ENCODE measurements at regions not wholly inside any gene's neighbourhood (a gene's known extent, or its start where the extent isn't known, plus 50 kb on each side); places are given as distances from the start of the nearest gene placed in this dataset.

GRCh38 chr1:238961790-238962189 lies 424.6 kb upstream of the CHRM3 start:
- FAIRE-seq (no peak), ATAC-seq (no peak)

GRCh38 chr1:238960071-238960470 lies 426.3 kb upstream of the CHRM3 start:
- no peaks in the 10 kb centered on the region for H3K9me3 ChIP-seq
- TF ChIP-seq HEYL (CRISPR knock-in tag; IDR thresholded peaks at IDR 0.05) (no peak), NFE2L2 (conservative IDR thresholded peaks at IDR 0.05; ENCODE audit: low read length) (no peak), HDAC2 (IDR thresholded peaks at IDR 0.05) (no peak)
- no peak overlapping the region for H3K4me3 ChIP-seq
- no peaks in the 10 kb centered on the region for H3K4me1 ChIP-seq
- DNase-seq (ENCODE audit: low read depth in 1 of 2, low spot score in 1 of 2) (no peak), FAIRE-seq (no peak), ATAC-seq (no peak)
- H3K4me2 ChIP-seq, result no peak overlapping the region
- H3K27ac ChIP-seq, result no peak overlapping the region
- ChIA-PET POLR2A (no interaction called here), CTCF (no interaction called here)
- 37% methylated on average over 2 of the region's 2 CpGs for WGBS (ENCODE audit: missing lambda C conversion rate)

More at GRCh38 chr1:238961790-238962189, 424.6 kb upstream of the CHRM3 start:
- Histone ChIP-seq H3K9me3 (no peaks in the 10 kb centered on the region), H3K4me3 (no peak overlapping the region), H3K27ac (no peak overlapping the region), H3K4me2 (no peak overlapping the region), H3K4me1 (no peaks in the 10 kb centered on the region)
- POLR2A ChIA-PET, result no interaction called here
- no peak for DNase-seq (ENCODE audit: low read depth in 1 of 2, low spot score in 1 of 2)
- CTCF ChIA-PET, result no interaction called here
- no peak for TF ChIP-seq HES2 (IDR thresholded peaks at IDR 0.05)
- no peak for TF ChIP-seq GATA3 (IDR thresholded peaks at IDR 0.05; ENCODE audit: borderline replicate concordance)
- TF ChIP-seq E2F6 (IDR thresholded peaks at IDR 0.05; ENCODE audit: borderline replicate concordance, low read depth), result no peak
- no peak for TF ChIP-seq NR3C1 (IDR thresholded peaks at IDR 0.05)
- TF ChIP-seq CBX2 (IDR thresholded peaks at IDR 0.05; ENCODE audit: borderline replicate concordance, low read depth), result no peak
- TF ChIP-seq ZFP36 (IDR thresholded peaks at IDR 0.05; ENCODE audit: borderline replicate concordance, partially characterized antibody), result no peak
- no peak for TF ChIP-seq HOXB5 (CRISPR knock-in tag; IDR thresholded peaks at IDR 0.05)
- no peak for TF ChIP-seq TFCP2L1 (CRISPR knock-in tag; IDR thresholded peaks at IDR 0.05)
- TF ChIP-seq MAFK (IDR thresholded peaks at IDR 0.05; ENCODE audit: partially characterized antibody), result no peak
- TF ChIP-seq ESRRA (IDR thresholded peaks at IDR 0.05; ENCODE audit: borderline replicate concordance, low read length), result no peak
- TF ChIP-seq ZSCAN20 (CRISPR knock-in tag; IDR thresholded peaks at IDR 0.05), result no peak
- 15% methylated on average over 5 of the region's 5 CpGs for WGBS (ENCODE audit: missing lambda C conversion rate)

GRCh38 chr1:238955934-238956333 lies 430.4 kb upstream of the CHRM3 start:
- no peak for DNase-seq (ENCODE audit: low read depth in 1 of 2, low spot score in 1 of 2)
- no peak for FAIRE-seq
- ATAC-seq, result no peak
- H3K9me3 ChIP-seq, result no peaks in the 10 kb centered on the region
- no peak overlapping the region for H3K4me2 ChIP-seq
- H3K4me1 ChIP-seq, result no peaks in the 10 kb centered on the region
- TF ChIP-seq MAFK (IDR thresholded peaks at IDR 0.05; ENCODE audit: partially characterized antibody) (no peak), TP53 (CRISPR knock-in tag; IDR thresholded peaks at IDR 0.05) (no peak), CHD4 (IDR thresholded peaks at IDR 0.05; ENCODE audit: borderline replicate concordance) (no peak), KDM1A (IDR thresholded peaks at IDR 0.05; ENCODE audit: low read depth) (no peak), USF2 (IDR thresholded peaks at IDR 0.05) (no peak), ZSCAN20 (CRISPR knock-in tag; IDR thresholded peaks at IDR 0.05) (no peak), JUN (IDR thresholded peaks at IDR 0.05) (no peak), NFE2L2 (conservative IDR thresholded peaks at IDR 0.05; ENCODE audit: low read length) (no peak), BHLHE40 (IDR thresholded peaks at IDR 0.05; ENCODE audit: low read depth, low read length) (no peak), MAX (IDR thresholded peaks at IDR 0.05) (no peak), NR3C1 (IDR thresholded peaks at IDR 0.05) (no peak), HOXB5 (CRISPR knock-in tag; IDR thresholded peaks at IDR 0.05) (no peak), CEBPB (IDR thresholded peaks at IDR 0.05) (no peak)
- ChIA-PET CTCF (interaction anchor here (0.6 kb wide), 1 partner anchor 9 kb away, joined by 3 read pairs; no protein-coding TSS in a partner anchor), POLR2A (no interaction called here)
- no peak overlapping the region for H3K27ac ChIP-seq
- 38% methylated on average over 1 of the region's 1 CpG for WGBS (ENCODE audit: missing lambda C conversion rate)
- H3K4me3 ChIP-seq, result no peak overlapping the region
